ENCODE measurements at regions not wholly inside any gene's neighbourhood (a gene's known extent, or its start where the extent isn't known, plus 50 kb on each side); places are given as distances from the start of the nearest gene placed in this dataset.

GRCh38 chr14:46550836-46551235, 100.7 kb downstream of the RPL10L start:
- TF ChIP-seq, protein P1, sequence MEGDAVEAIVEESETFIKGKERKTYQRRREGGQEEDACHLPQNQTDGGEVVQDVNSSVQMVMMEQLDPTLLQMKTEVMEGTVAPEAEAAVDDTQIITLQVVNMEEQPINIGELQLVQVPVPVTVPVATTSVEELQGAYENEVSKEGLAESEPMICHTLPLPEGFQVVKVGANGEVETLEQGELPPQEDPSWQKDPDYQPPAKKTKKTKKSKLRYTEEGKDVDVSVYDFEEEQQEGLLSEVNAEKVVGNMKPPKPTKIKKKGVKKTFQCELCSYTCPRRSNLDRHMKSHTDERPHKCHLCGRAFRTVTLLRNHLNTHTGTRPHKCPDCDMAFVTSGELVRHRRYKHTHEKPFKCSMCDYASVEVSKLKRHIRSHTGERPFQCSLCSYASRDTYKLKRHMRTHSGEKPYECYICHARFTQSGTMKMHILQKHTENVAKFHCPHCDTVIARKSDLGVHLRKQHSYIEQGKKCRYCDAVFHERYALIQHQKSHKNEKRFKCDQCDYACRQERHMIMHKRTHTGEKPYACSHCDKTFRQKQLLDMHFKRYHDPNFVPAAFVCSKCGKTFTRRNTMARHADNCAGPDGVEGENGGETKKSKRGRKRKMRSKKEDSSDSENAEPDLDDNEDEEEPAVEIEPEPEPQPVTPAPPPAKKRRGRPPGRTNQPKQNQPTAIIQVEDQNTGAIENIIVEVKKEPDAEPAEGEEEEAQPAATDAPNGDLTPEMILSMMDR (IDR thresholded peaks at IDR 0.05; ENCODE audit: low read depth, low read length), result no peak
- no peak for TF ChIP-seq POLR2A (IDR thresholded peaks at IDR 0.05; ENCODE audit: extremely low read depth, insufficient read length)
- TF ChIP-seq, protein P2, sequence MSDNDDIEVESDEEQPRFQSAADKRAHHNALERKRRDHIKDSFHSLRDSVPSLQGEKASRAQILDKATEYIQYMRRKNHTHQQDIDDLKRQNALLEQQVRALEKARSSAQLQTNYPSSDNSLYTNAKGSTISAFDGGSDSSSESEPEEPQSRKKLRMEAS (IDR thresholded peaks at IDR 0.05; ENCODE audit: low read depth, low read length), result no peak
- TF ChIP-seq MYC (IDR thresholded peaks at IDR 0.05; ENCODE audit: low read depth, low read length), result no peak

All from NB4 (cell line).